ENCODE measurements at regions not wholly inside any gene's neighbourhood (a gene's known extent, or its start where the extent isn't known, plus 50 kb on each side); places are given as distances from the start of the nearest gene placed in this dataset.

DNA sequence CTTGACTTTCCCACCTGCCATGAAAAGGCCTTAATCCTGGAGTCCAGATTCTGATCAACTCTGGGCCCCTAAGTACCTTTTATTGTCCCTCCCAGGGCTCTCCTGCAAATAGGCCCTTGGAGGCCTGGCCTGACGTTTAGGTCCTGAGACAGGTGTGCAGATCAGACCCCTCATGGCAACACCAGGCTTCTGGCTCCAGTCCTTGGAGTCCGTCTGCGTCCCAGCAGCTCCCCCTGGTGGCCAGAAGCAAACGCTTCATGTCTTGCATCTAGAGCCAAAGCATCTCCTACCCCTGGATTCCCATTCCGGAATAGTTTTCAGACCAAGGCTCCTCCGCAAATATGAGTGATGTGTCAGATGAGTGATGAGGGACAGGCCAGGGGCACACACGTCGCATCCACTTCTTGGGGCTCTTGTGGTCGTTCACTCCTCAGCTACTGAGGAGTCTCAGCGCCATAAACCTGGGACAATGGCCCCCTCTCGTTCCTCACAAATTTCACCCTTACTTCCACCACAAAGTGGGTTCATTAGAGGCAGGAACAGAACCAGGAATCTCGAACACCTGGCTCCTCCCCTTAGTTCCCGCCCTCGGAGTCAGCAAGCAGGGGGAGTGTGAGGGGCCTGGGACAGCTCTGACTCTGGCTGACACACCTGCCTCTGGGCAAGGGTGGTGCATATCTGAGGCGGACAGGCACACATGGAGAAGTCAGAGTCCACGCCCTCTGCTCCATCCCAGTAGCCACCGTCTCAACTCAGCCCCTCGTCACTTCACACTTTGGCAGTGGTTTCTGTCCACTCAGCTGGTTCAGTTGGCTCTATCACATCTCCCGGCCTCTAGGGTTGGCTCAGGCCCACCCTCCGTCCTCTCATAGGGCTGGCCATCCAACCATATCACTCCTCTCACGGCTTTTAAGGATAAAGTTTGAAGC lies 77.9 kb upstream of the PWP1 start (continued):
- no peak for TF ChIP-seq ZNF354B (CRISPR knock-in tag; IDR thresholded peaks at IDR 0.05)
- TF ChIP-seq, protein P1, sequence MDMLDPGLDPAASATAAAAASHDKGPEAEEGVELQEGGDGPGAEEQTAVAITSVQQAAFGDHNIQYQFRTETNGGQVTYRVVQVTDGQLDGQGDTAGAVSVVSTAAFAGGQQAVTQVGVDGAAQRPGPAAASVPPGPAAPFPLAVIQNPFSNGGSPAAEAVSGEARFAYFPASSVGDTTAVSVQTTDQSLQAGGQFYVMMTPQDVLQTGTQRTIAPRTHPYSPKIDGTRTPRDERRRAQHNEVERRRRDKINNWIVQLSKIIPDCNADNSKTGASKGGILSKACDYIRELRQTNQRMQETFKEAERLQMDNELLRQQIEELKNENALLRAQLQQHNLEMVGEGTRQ (CRISPR knock-in tag; IDR thresholded peaks at IDR 0.05) = no peak
- TF ChIP-seq STAG1 (CRISPR knock-in tag; IDR thresholded peaks at IDR 0.05; ENCODE audit: borderline replicate concordance) = peak; percentile 54; the same call in 1 of the 2 replicates
- TF ChIP-seq, protein P2, sequence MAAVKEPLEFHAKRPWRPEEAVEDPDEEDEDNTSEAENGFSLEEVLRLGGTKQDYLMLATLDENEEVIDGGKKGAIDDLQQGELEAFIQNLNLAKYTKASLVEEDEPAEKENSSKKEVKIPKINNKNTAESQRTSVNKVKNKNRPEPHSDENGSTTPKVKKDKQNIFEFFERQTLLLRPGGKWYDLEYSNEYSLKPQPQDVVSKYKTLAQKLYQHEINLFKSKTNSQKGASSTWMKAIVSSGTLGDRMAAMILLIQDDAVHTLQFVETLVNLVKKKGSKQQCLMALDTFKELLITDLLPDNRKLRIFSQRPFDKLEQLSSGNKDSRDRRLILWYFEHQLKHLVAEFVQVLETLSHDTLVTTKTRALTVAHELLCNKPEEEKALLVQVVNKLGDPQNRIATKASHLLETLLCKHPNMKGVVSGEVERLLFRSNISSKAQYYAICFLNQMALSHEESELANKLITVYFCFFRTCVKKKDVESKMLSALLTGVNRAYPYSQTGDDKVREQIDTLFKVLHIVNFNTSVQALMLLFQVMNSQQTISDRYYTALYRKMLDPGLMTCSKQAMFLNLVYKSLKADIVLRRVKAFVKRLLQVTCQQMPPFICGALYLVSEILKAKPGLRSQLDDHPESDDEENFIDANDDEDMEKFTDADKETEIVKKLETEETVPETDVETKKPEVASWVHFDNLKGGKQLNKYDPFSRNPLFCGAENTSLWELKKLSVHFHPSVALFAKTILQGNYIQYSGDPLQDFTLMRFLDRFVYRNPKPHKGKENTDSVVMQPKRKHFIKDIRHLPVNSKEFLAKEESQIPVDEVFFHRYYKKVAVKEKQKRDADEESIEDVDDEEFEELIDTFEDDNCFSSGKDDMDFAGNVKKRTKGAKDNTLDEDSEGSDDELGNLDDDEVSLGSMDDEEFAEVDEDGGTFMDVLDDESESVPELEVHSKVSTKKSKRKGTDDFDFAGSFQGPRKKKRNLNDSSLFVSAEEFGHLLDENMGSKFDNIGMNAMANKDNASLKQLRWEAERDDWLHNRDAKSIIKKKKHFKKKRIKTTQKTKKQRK (IDR thresholded peaks at IDR 0.05; ENCODE audit: borderline replicate concordance, low read depth, low read length) = no peak
- no peak for TF ChIP-seq COPS2 (conservative IDR thresholded peaks at IDR 0.05)
- TF ChIP-seq SAFB2 (IDR thresholded peaks at IDR 0.05; ENCODE audit: borderline replicate concordance, low read depth, low read length, severe bottlenecking) = no peak
- no peak for TF ChIP-seq SMAD2 (IDR thresholded peaks at IDR 0.05; ENCODE audit: low read depth, low read length)
- no peak for TF ChIP-seq FOXM1 (IDR thresholded peaks at IDR 0.05; ENCODE audit: low read depth)
- TF ChIP-seq FOXM1 (CRISPR knock-in tag; IDR thresholded peaks at IDR 0.05; ENCODE audit: low read depth) = no peak
- TF ChIP-seq NCOA1 (IDR thresholded peaks at IDR 0.05; ENCODE audit: low read depth) = no peak
- TF ChIP-seq PURB (CRISPR knock-in tag; IDR thresholded peaks at IDR 0.05; ENCODE audit: low read depth) = no peak
- no peak for TF ChIP-seq YY1 (IDR thresholded peaks at IDR 0.05; ENCODE audit: borderline replicate concordance in 1 of 3, control insufficient read depth in 1 of 3, extremely low read depth in 1 of 3, insufficient read depth in 3 of 3, insufficient read length in 1 of 3, insufficient replicate concordance in 2 of 3, low read depth in 1 of 3, low read length in 2 of 3)
- TF ChIP-seq, protein P3, sequence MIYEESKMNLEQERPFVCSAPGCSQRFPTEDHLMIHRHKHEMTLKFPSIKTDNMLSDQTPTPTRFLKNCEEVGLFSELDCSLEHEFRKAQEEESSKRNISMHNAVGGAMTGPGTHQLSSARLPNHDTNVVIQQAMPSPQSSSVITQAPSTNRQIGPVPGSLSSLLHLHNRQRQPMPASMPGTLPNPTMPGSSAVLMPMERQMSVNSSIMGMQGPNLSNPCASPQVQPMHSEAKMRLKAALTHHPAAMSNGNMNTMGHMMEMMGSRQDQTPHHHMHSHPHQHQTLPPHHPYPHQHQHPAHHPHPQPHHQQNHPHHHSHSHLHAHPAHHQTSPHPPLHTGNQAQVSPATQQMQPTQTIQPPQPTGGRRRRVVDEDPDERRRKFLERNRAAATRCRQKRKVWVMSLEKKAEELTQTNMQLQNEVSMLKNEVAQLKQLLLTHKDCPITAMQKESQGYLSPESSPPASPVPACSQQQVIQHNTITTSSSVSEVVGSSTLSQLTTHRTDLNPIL (CRISPR knock-in tag; IDR thresholded peaks at IDR 0.05) = no peak
- TF ChIP-seq CEBPB (tag; IDR thresholded peaks at IDR 0.05) = no peak
- TF ChIP-seq, protein P4, sequence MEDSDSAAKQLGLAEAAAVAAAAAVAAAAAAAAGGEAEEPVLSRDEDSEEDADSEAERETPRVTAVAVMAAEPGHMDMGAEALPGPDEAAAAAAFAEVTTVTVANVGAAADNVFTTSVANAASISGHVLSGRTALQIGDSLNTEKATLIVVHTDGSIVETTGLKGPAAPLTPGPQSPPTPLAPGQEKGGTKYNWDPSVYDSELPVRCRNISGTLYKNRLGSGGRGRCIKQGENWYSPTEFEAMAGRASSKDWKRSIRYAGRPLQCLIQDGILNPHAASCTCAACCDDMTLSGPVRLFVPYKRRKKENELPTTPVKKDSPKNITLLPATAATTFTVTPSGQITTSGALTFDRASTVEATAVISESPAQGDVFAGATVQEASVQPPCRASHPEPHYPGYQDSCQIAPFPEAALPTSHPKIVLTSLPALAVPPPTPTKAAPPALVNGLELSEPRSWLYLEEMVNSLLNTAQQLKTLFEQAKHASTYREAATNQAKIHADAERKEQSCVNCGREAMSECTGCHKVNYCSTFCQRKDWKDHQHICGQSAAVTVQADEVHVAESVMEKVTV (CRISPR knock-in tag; IDR thresholded peaks at IDR 0.05) = 0 out of 2 replicates have a peak, but pooled peaks have one; percentile 42
